GM13977 (cell line): ENCODE measurements at regions not wholly inside any gene's neighbourhood (a gene's known extent, or its start where the extent isn't known, plus 50 kb on each side); places are given as distances from the start of the nearest gene placed in this dataset.

ENCODE experiments used
- DNase-seq: peaks from one replicate; pipeline ENCODE4 v3.0.0; 2012; ENCODE audit warnings: low spot score
- CTCF ChIP-seq: IDR thresholded peaks from 2 replicates; pipeline ENCODE4 v1.5.1; 2012; ENCODE audit warnings: mild to moderate bottlenecking, control low read depth; ENCODE audit not compliant: insufficient read depth; ENCODE audit errors: extremely low read depth, missing control alignments
- in situ Hi-C: fragments of 300-500 bp; cut with MboI; formaldehyde crosslinking; loops from one replicate; pipeline ENCODE4 v1.12.0; 2022; ENCODE audit warnings: low sequenced_read_pairs, low pct_unique_long_range_greater_than_20kb, mixed read lengths, inconsistent platforms; ENCODE audit not compliant: unreplicated experiment

- in situ Hi-C loops = no loop called here
- DNase-seq = peak; percentile 23
- peak; percentile 63 for TF ChIP-seq CTCF
Measured at GRCh38 chr1:90114521-90115141, 119.7 kb downstream of the ZNF326 start.

- in situ Hi-C loops = no loop called here
- no peak for DNase-seq
- TF ChIP-seq CTCF = no peak
Measured at GRCh38 chr1:90107990-90108389, 113.1 kb downstream of the ZNF326 start.

GRCh38 chr1:90106311-90106710, 111.4 kb downstream of the ZNF326 start:
- no peak for TF ChIP-seq CTCF
- in situ Hi-C loops = no loop called here
- DNase-seq = no peak

GRCh38 chr1:90104941-90105538, 110.1 kb downstream of the ZNF326 start:
- in situ Hi-C loops = no loop called here
- no peak for TF ChIP-seq CTCF
- no peak for DNase-seq

GRCh38 chr1:90100566-90100965, 105.7 kb downstream of the ZNF326 start:
- no peak for TF ChIP-seq CTCF
- in situ Hi-C loops = no loop called here
- DNase-seq = no peak

GRCh38 chr1:90092441-90092840, 97.5 kb downstream of the ZNF326 start:
- no peak for TF ChIP-seq CTCF
- in situ Hi-C loops = no loop called here
- DNase-seq = no peak
